Fibroblast of lung (primary cell): ENCODE measurements at regions not wholly inside any gene's neighbourhood (a gene's known extent, or its start where the extent isn't known, plus 50 kb on each side); places are given as distances from the start of the nearest gene placed in this dataset.

ENCODE experiments used
- DNase-seq, 2 donors: peaks; one replicate each; pipeline versions ENCODE4 v3.0.0 to v3.0.0-alpha.2; 2010; ENCODE audit warnings: low read depth in 2 of 2
- H2AFZ ChIP-seq: 2 replicates; pipeline ENCODE4 v1.5.1; 2012; ENCODE audit warnings: low read length, control low read depth, inconsistent platforms
- H3K27ac ChIP-seq: 2 replicates; pipeline ENCODE4 v1.5.1; 2011; ENCODE audit warnings: low read length, control low read depth; ENCODE audit not compliant: insufficient read depth
- H3K27me3 ChIP-seq: 2 replicates; pipeline ENCODE4 v1.5.1; 2011; ENCODE audit warnings: mild to moderate bottlenecking, low read length; ENCODE audit not compliant: control insufficient read depth, insufficient read depth
- H3K36me3 ChIP-seq: 2 replicates; pipeline ENCODE4 v1.5.1; 2011; ENCODE audit warnings: low read length; ENCODE audit not compliant: control insufficient read depth, insufficient read depth
- H3K4me1 ChIP-seq: 2 replicates; pipeline ENCODE4 v1.5.1; 2011; ENCODE audit warnings: low read length; ENCODE audit not compliant: control insufficient read depth, insufficient read depth; ENCODE audit errors: extremely low read depth
- H3K4me2 ChIP-seq: 2 replicates; pipeline ENCODE4 v1.5.1; 2011; ENCODE audit warnings: low read length, control low read depth; ENCODE audit not compliant: insufficient read depth; ENCODE audit errors: extremely low read depth
- H3K4me3 ChIP-seq, 4 experiments: fragments of 200-600 bp in 1 of 4; sonication (generic) in 1 of 4; replicated peaks in 1 of 4; 2 replicates each; pipeline ENCODE4 v1.5.1; 2011 to 2016; ENCODE audit warnings: low read length in 4 of 4, low read depth in 3 of 4, mild to moderate bottlenecking in 3 of 4, control low read depth in 2 of 4, inconsistent platforms in 1 of 4, mixed read lengths in 1 of 4; ENCODE audit not compliant: insufficient read depth in 1 of 4; ENCODE audit errors: control extremely low read depth in 1 of 4
- H3K79me2 ChIP-seq: 2 replicates; pipeline ENCODE4 v1.5.1; 2012; ENCODE audit warnings: mild to moderate bottlenecking, low read length, inconsistent platforms; ENCODE audit not compliant: control insufficient read depth, insufficient read depth
- H3K9ac ChIP-seq: 2 replicates; pipeline ENCODE4 v1.5.1; 2011; ENCODE audit warnings: mild to moderate bottlenecking, low read length, control low read depth; ENCODE audit not compliant: insufficient read depth
- H3K9me3 ChIP-seq: 2 replicates; pipeline ENCODE4 v1.5.1; 2012; ENCODE audit warnings: low read depth, low read length; ENCODE audit not compliant: control insufficient read depth, insufficient read depth
- H4K20me1 ChIP-seq: 2 replicates; pipeline ENCODE4 v1.5.1; 2011; ENCODE audit warnings: low read length; ENCODE audit not compliant: control insufficient read depth, insufficient read depth; ENCODE audit errors: extremely low read depth
- EZH2 ChIP-seq: IDR thresholded peaks from 2 replicates; pipeline ENCODE4 v1.5.1; 2012; ENCODE audit warnings: low read length, control low read depth, mild to moderate bottlenecking; ENCODE audit errors: missing control alignments
- TF ChIP-seq, protein P1 (sequence below), 2 donors: IDR thresholded peaks in 1 of 2; conservative IDR thresholded peaks in 1 of 2; 1 replicate in 1 of 2; 2 replicates in 1 of 2; pipeline ENCODE4 v1.5.1; 2011 to 2012; ENCODE audit warnings: low read length in 2 of 2, control low read depth in 1 of 2, inconsistent platforms in 1 of 2, low read depth in 1 of 2, mild to moderate bottlenecking in 1 of 2

DNA sequence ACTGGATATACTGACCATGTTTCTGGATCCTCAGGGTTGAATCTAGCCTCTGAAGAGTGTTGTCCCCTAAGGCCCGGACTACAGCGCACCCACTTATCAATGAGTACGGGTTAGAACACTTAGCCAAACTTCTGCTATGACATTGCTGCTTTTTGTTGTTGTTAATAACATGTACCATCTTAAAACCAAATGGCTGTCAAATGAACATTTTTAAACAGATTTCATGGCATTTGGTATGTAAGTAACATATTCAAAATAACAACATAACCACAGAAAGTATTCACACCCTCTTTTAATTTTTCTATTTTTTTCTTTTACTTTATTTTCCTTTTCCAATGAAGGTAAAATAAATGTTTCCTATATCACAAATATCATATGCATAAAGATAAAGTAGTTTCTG lies 1292.5 kb upstream of the TENM4 start:
- no peaks in the 10 kb centered on the region for H3K79me2 ChIP-seq
- no peak overlapping the region for H3K4me2 ChIP-seq
- H2AFZ ChIP-seq = no peak overlapping the region
- DNase-seq = no peak
- no peak overlapping the region for H3K27ac ChIP-seq
- H4K20me1 ChIP-seq = no peaks in the 10 kb centered on the region
- H3K36me3 ChIP-seq = no peaks in the 10 kb centered on the region
- H3K4me3 ChIP-seq = no peak overlapping the region
- no peak overlapping the region for H3K9ac ChIP-seq
- no peaks in the 10 kb centered on the region for H3K4me1 ChIP-seq
- no peaks in the 10 kb centered on the region for H3K9me3 ChIP-seq
- TF ChIP-seq, protein P1, sequence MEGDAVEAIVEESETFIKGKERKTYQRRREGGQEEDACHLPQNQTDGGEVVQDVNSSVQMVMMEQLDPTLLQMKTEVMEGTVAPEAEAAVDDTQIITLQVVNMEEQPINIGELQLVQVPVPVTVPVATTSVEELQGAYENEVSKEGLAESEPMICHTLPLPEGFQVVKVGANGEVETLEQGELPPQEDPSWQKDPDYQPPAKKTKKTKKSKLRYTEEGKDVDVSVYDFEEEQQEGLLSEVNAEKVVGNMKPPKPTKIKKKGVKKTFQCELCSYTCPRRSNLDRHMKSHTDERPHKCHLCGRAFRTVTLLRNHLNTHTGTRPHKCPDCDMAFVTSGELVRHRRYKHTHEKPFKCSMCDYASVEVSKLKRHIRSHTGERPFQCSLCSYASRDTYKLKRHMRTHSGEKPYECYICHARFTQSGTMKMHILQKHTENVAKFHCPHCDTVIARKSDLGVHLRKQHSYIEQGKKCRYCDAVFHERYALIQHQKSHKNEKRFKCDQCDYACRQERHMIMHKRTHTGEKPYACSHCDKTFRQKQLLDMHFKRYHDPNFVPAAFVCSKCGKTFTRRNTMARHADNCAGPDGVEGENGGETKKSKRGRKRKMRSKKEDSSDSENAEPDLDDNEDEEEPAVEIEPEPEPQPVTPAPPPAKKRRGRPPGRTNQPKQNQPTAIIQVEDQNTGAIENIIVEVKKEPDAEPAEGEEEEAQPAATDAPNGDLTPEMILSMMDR (conservative IDR thresholded peaks at IDR 0.05 in 1 of 2, IDR thresholded peaks at IDR 0.05 in 1 of 2; ENCODE audit: low read depth in 1 of 2, low read length in 2 of 2) = no peak
- TF ChIP-seq EZH2 = no peak
- H3K27me3 ChIP-seq = no peaks in the 10 kb centered on the region

DNA sequence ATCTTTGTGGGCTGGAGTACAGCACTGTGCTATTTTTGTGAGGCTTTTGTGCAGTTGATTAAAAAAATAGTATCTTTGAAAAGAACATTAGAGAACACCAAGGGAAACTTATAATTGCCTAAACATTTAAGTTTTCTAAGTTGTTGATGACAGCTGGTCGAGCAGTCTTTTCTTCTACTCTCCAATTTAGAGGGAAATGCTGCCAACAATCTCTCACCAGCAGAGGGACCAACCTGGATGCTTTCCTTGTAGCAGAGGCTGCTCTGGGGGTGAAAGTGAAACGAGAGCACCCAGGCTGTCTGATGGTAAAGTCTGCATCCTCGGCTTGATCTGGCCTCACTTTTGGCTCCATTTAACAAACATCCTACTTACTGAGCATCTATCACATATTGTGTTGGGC lies 1286.5 kb upstream of the TENM4 start:
- Histone ChIP-seq H4K20me1 (no peaks in the 10 kb centered on the region), H3K9ac (no peak overlapping the region), H3K4me3 (no peak overlapping the region), H3K36me3 (no peaks in the 10 kb centered on the region), H3K27me3 (no peaks in the 10 kb centered on the region), H3K4me1 (no peaks in the 10 kb centered on the region), H3K27ac (no peak overlapping the region), H3K9me3 (no peaks in the 10 kb centered on the region), H3K4me2 (peak overlapping the region; percentile 7), H3K79me2 (no peaks in the 10 kb centered on the region), H2AFZ (no peak overlapping the region)
- TF ChIP-seq, protein P1 (conservative IDR thresholded peaks at IDR 0.05 in 1 of 2, IDR thresholded peaks at IDR 0.05 in 1 of 2; ENCODE audit: low read depth in 1 of 2, low read length in 2 of 2) = peak; percentile 19 to 54
- no peak for TF ChIP-seq EZH2
- peak; percentile 1 to 45 for DNase-seq

DNA sequence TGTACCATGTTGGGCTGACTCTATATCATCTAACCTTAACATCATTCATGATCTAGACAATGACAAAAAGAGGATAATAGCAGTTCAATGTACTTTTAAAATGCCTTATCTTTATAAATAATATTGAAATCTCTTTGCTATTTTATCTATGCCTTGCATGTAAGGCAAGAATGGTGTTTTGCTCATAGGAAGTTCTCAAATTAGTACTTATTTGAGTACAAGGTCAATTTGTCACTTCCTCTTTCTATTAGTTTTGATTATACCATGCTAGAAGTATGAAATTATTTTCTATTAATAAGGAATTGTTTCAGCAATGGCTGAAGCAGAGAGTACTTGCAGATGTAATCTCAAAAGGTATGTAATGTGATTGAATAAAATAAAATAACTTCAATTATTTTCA lies 1285.4 kb upstream of the TENM4 start:
- no peak overlapping the region for H3K4me2 ChIP-seq
- DNase-seq = no peak
- TF ChIP-seq, protein P1 (conservative IDR thresholded peaks at IDR 0.05 in 1 of 2, IDR thresholded peaks at IDR 0.05 in 1 of 2; ENCODE audit: low read depth in 1 of 2, low read length in 2 of 2) = no peak
- no peak for TF ChIP-seq EZH2

More for the DNA sequence above, 1285.4 kb upstream of the TENM4 start:
- no peaks in the 10 kb centered on the region for H3K9me3 ChIP-seq
- no peaks in the 10 kb centered on the region for H3K79me2 ChIP-seq
- no peaks in the 10 kb centered on the region for H3K4me1 ChIP-seq
- H3K27me3 ChIP-seq = no peaks in the 10 kb centered on the region
- no peak overlapping the region for H3K4me3 ChIP-seq
- no peak overlapping the region for H3K9ac ChIP-seq
- no peaks in the 10 kb centered on the region for H4K20me1 ChIP-seq
- no peaks in the 10 kb centered on the region for H3K36me3 ChIP-seq
- no peak overlapping the region for H3K27ac ChIP-seq
- H2AFZ ChIP-seq = no peak overlapping the region
